ENCODE measurements at regions not wholly inside any gene's neighbourhood (a gene's known extent, or its start where the extent isn't known, plus 50 kb on each side); places are given as distances from the start of the nearest gene placed in this dataset.
"Not testable (repeated sequence)": the region's sequence is repeated elsewhere in the genome, so short reads cannot be mapped to it uniquely, and the experiment has no call there.

GRCh38 chr6:93849857-93850256 is 430.5 kb upstream of the EPHA7 start:
- H3K4me3 ChIP-seq, result no peak overlapping the region
- FAIRE-seq (no peak), ATAC-seq (no peak), DNase-seq (ENCODE audit: low read depth in 1 of 2, low spot score in 1 of 2) (no peak)
- ChIA-PET POLR2A (no interaction called here), CTCF (no interaction called here)
- no peaks in the 10 kb centered on the region for H3K4me1 ChIP-seq
- H3K27ac ChIP-seq, result no peak overlapping the region
- 58% methylated on average over 4 of the region's 4 CpGs for WGBS (ENCODE audit: missing lambda C conversion rate)
- H3K9me3 ChIP-seq, result no peaks in the 10 kb centered on the region
- no peak for TF ChIP-seq TP53 (CRISPR knock-in tag; IDR thresholded peaks at IDR 0.05)
- no peak for TF ChIP-seq E2F6 (IDR thresholded peaks at IDR 0.05; ENCODE audit: borderline replicate concordance, low read depth)
- TF ChIP-seq ESRRA (IDR thresholded peaks at IDR 0.05; ENCODE audit: borderline replicate concordance, low read length), result no peak
- no peak for TF ChIP-seq BCL3 (IDR thresholded peaks at IDR 0.05)
- TF ChIP-seq SMC3 (IDR thresholded peaks at IDR 0.05), result no peak
- no peak for TF ChIP-seq HOXA7 (CRISPR knock-in tag; IDR thresholded peaks at IDR 0.05)
- no peak overlapping the region for H3K4me2 ChIP-seq

GRCh38 chr6:93848031-93848742 is 428.8 kb upstream of the EPHA7 start:
- CTCF ChIA-PET, result no interaction called here
- WGBS (ENCODE audit: missing lambda C conversion rate), result 60% methylated on average over 5 of the region's 5 CpGs
- TF ChIP-seq RCOR1 (IDR thresholded peaks at IDR 0.05; ENCODE audit: low read depth, low read length), result no peak
- TF ChIP-seq CBX8 (IDR thresholded peaks at IDR 0.05), result no peak
- no peak for TF ChIP-seq JUNB (IDR thresholded peaks at IDR 0.05)
- no peak for TF ChIP-seq TP53 (CRISPR knock-in tag; IDR thresholded peaks at IDR 0.05)
- TF ChIP-seq TFCP2L1 (CRISPR knock-in tag; IDR thresholded peaks at IDR 0.05), result no peak
- TF ChIP-seq ZC3H11A (IDR thresholded peaks at IDR 0.05), result no peak
- TF ChIP-seq JUN (IDR thresholded peaks at IDR 0.05), result no peak
- TF ChIP-seq SMC3 (IDR thresholded peaks at IDR 0.05), result no peak
- TF ChIP-seq KDM5A (IDR thresholded peaks at IDR 0.05), result no peak
- no peak for TF ChIP-seq CEBPB (IDR thresholded peaks at IDR 0.05)
- TF ChIP-seq HMGXB4 (CRISPR knock-in tag; IDR thresholded peaks at IDR 0.05; ENCODE audit: borderline replicate concordance), result no peak
- FAIRE-seq (no peak), DNase-seq (ENCODE audit: low read depth in 1 of 2, low spot score in 1 of 2) (no peak), ATAC-seq (no peak)
- Histone ChIP-seq H3K4me3 (no peak overlapping the region), H3K4me2 (no peak overlapping the region), H3K9me3 (no peaks in the 10 kb centered on the region), H3K27ac (no peak overlapping the region), H3K4me1 (no peaks in the 10 kb centered on the region)
- POLR2A ChIA-PET, result no interaction called here

- no peak overlapping the region for H3K27ac ChIP-seq
- ChIA-PET POLR2A (no interaction called here), CTCF (no interaction called here)
- no peaks in the 10 kb centered on the region for H3K4me1 ChIP-seq
- ATAC-seq (no peak), FAIRE-seq (no peak), DNase-seq (ENCODE audit: low read depth in 1 of 2, low spot score in 1 of 2) (no peak)
- TF ChIP-seq RNF2 (IDR thresholded peaks at IDR 0.05; ENCODE audit: borderline replicate concordance, low read depth) (no peak), PHF8 (IDR thresholded peaks at IDR 0.05; ENCODE audit: borderline replicate concordance, low read depth) (no peak), TP53 (CRISPR knock-in tag; IDR thresholded peaks at IDR 0.05) (no peak), KDM5A (IDR thresholded peaks at IDR 0.05) (no peak), SREBF2 (IDR thresholded peaks at IDR 0.05) (no peak), TFCP2L1 (CRISPR knock-in tag; IDR thresholded peaks at IDR 0.05) (no peak), CTCF (IDR thresholded peaks at IDR 0.05) (no peak), JUNB (IDR thresholded peaks at IDR 0.05) (no peak), ATOH8 (CRISPR knock-in tag; IDR thresholded peaks at IDR 0.05; ENCODE audit: low read depth) (no peak), HDAC2 (IDR thresholded peaks at IDR 0.05) (no peak), CBX8 (IDR thresholded peaks at IDR 0.05) (no peak), JUN (IDR thresholded peaks at IDR 0.05) (no peak), CHD4 (IDR thresholded peaks at IDR 0.05; ENCODE audit: borderline replicate concordance) (no peak), HEYL (CRISPR knock-in tag; IDR thresholded peaks at IDR 0.05) (no peak)
- H3K9me3 ChIP-seq, result no peaks in the 10 kb centered on the region
- no peak overlapping the region for H3K4me2 ChIP-seq
- 13% methylated on average over 1 of the region's 1 CpG for WGBS (ENCODE audit: missing lambda C conversion rate)
- no peak overlapping the region for H3K4me3 ChIP-seq
Observed at GRCh38 chr6:93842178-93842577, 422.8 kb upstream of the EPHA7 start.

- FAIRE-seq; ATAC-seq; POLR2A ChIA-PET; CTCF ChIA-PET; H3K9me3 ChIP-seq; H3K4me3 ChIP-seq; H3K27ac ChIP-seq; H3K4me2 ChIP-seq; DNase-seq (ENCODE audit: low read depth in 1 of 2, low spot score in 1 of 2); H3K4me1 ChIP-seq: not testable (repeated sequence)
- 61% methylated on average over 7 of the region's 8 CpGs for WGBS (ENCODE audit: missing lambda C conversion rate)
Observed at GRCh38 chr6:93835451-93836145, 416.2 kb upstream of the EPHA7 start.

All from A549 (cell line).